ENCODE measurements at regions not wholly inside any gene's neighbourhood (a gene's known extent, or its start where the extent isn't known, plus 50 kb on each side); places are given as distances from the start of the nearest gene placed in this dataset.

GRCh38 chr12:124405592-124405991 lies 110.7 kb downstream of the RFLNA start:
- TF ChIP-seq CTCF (IDR thresholded peaks at IDR 0.05): no peak
- TF ChIP-seq FOXP1 (CRISPR knock-in tag; IDR thresholded peaks at IDR 0.05; ENCODE audit: borderline replicate concordance): no peak
- no peak for TF ChIP-seq NR2C2 (CRISPR knock-in tag; IDR thresholded peaks at IDR 0.05)
- TF ChIP-seq ZSCAN18 (CRISPR knock-in tag; IDR thresholded peaks at IDR 0.05): no peak
- TF ChIP-seq USF2 (CRISPR knock-in tag; IDR thresholded peaks at IDR 0.05): no peak
- TF ChIP-seq ETV6 (CRISPR knock-in tag; IDR thresholded peaks at IDR 0.05): no peak
- TF ChIP-seq ZNF263 (CRISPR knock-in tag; IDR thresholded peaks at IDR 0.05; ENCODE audit: low read depth): no peak
- no peak for TF ChIP-seq JAZF1 (CRISPR knock-in tag; IDR thresholded peaks at IDR 0.05)

Data from WTC11 (cell line).